Astrocyte (in vitro differentiated cells and primary cell): ENCODE measurements at regions not wholly inside any gene's neighbourhood (a gene's known extent, or its start where the extent isn't known, plus 50 kb on each side); places are given as distances from the start of the nearest gene placed in this dataset.

Source experiments
- DNase-seq: peaks from one replicate; pipeline ENCODE4 v3.0.0-alpha.2; 2010; ENCODE audit warnings: low read depth
- FAIRE-seq: peaks from 2 replicates; lab custom pipeline; 2011; peaks lifted over from hg19 to GRCh38; lab: Jason Lieb, UNC
- H2AFZ ChIP-seq: 2 replicates; pipeline ENCODE4 v1.6.0; 2012; ENCODE audit warnings: low read depth, low read length, inconsistent platforms
- H3K27ac ChIP-seq: 2 replicates; pipeline ENCODE4 v1.5.1; 2011; ENCODE audit warnings: low read depth, low read length, inconsistent platforms
- H3K27me3 ChIP-seq: 2 replicates; pipeline ENCODE4 v1.6.0; 2011; ENCODE audit warnings: low read length, inconsistent platforms; ENCODE audit not compliant: insufficient read depth
- H3K36me3 ChIP-seq: 2 replicates; pipeline ENCODE4 v1.5.1; 2011; ENCODE audit warnings: low read length, inconsistent platforms; ENCODE audit not compliant: insufficient read depth
- H3K4me1 ChIP-seq: 2 replicates; pipeline ENCODE4 v1.5.1; 2011; ENCODE audit warnings: low read length, inconsistent platforms; ENCODE audit not compliant: insufficient read depth
- H3K4me2 ChIP-seq: 2 replicates; pipeline ENCODE4 v1.6.0; 2012; ENCODE audit warnings: low read length, inconsistent platforms
- H3K4me3 ChIP-seq: 2 replicates; pipeline ENCODE4 v1.5.1; 2011; ENCODE audit warnings: low read depth, mild to moderate bottlenecking, low read length, inconsistent platforms; ENCODE audit not compliant: insufficient read depth
- H3K79me2 ChIP-seq: 2 replicates; pipeline ENCODE4 v1.6.0; 2012; ENCODE audit warnings: mild to moderate bottlenecking, low read length, inconsistent platforms; ENCODE audit not compliant: insufficient read depth
- H3K9ac ChIP-seq: 2 replicates; pipeline ENCODE4 v1.6.0; 2012; ENCODE audit warnings: mild to moderate bottlenecking, low read length, inconsistent platforms
- H3K9me3 ChIP-seq: 2 replicates; pipeline ENCODE4 v1.5.1; 2012; ENCODE audit warnings: low read depth, mild to moderate bottlenecking, low read length, inconsistent platforms; ENCODE audit not compliant: insufficient read depth
- H4K20me1 ChIP-seq: 2 replicates; pipeline ENCODE4 v1.6.0; 2012; ENCODE audit warnings: low read length, inconsistent platforms; ENCODE audit not compliant: insufficient read depth
- H3K27ac Mint-ChIP-seq: one replicate; pipeline ENCODE4 v1.8.0; 2021; ENCODE audit warnings: mild to moderate bottlenecking, mixed read lengths; ENCODE audit not compliant: unreplicated experiment
- H3K27me3 Mint-ChIP-seq: one replicate; pipeline ENCODE4 v1.8.0; 2021; ENCODE audit warnings: low read depth, mixed read lengths; ENCODE audit not compliant: unreplicated experiment
- H3K36me3 Mint-ChIP-seq: one replicate; pipeline ENCODE4 v1.8.0; 2021; ENCODE audit warnings: low read depth, mixed read lengths; ENCODE audit not compliant: unreplicated experiment
- H3K4me1 Mint-ChIP-seq: one replicate; pipeline ENCODE4 v1.8.0; 2021; ENCODE audit warnings: low read depth, mixed read lengths; ENCODE audit not compliant: unreplicated experiment
- H3K4me3 Mint-ChIP-seq: one replicate; pipeline ENCODE4 v1.8.0; 2021; ENCODE audit warnings: mild to moderate bottlenecking, moderate library complexity, mixed read lengths; ENCODE audit not compliant: unreplicated experiment
- H3K9me3 Mint-ChIP-seq: one replicate; pipeline ENCODE4 v1.8.0; 2021; ENCODE audit warnings: mild to moderate bottlenecking, mixed read lengths; ENCODE audit not compliant: unreplicated experiment
- CTCF ChIP-seq: IDR thresholded peaks from 2 replicates; pipeline ENCODE4 v1.5.1; 2011; ENCODE audit warnings: low read depth, mild to moderate bottlenecking, inconsistent platforms, low read length, moderate library complexity; ENCODE audit not compliant: insufficient read depth
- EZH2 ChIP-seq: IDR thresholded peaks from 2 replicates; pipeline ENCODE4 v1.6.1; 2012; ENCODE audit warnings: mild to moderate bottlenecking, low read length, inconsistent platforms; ENCODE audit not compliant: insufficient read depth

GRCh38 chr5:93916872-93917271, 175.5 kb upstream of the POU5F2 start:
- H3K27me3 ChIP-seq, result no peaks in the 10 kb centered on the region
- H3K4me3 ChIP-seq, result no peak overlapping the region
- H3K36me3 Mint-ChIP-seq, result no peaks in the 10 kb centered on the region
- H3K9ac ChIP-seq, result no peak overlapping the region
- H3K4me1 Mint-ChIP-seq, result peaks cover 4% of the 10 kb centered on the region
- no peaks in the 10 kb centered on the region for H3K4me1 ChIP-seq
- no peaks in the 10 kb centered on the region for H3K79me2 ChIP-seq
- no peak for TF ChIP-seq EZH2
- no peak for TF ChIP-seq CTCF
- H3K4me3 Mint-ChIP-seq, result no peak overlapping the region
- H3K27ac ChIP-seq, result no peak overlapping the region
- no peaks in the 10 kb centered on the region for H3K36me3 ChIP-seq
- no peak overlapping the region for H3K4me2 ChIP-seq
- H3K9me3 ChIP-seq, result no peaks in the 10 kb centered on the region
- no peaks in the 10 kb centered on the region for H3K9me3 Mint-ChIP-seq
- no peak overlapping the region for H2AFZ ChIP-seq
- FAIRE-seq, result no peak
- no peak for DNase-seq
- H3K27me3 Mint-ChIP-seq, result no peaks in the 10 kb centered on the region
- no peak overlapping the region for H3K27ac Mint-ChIP-seq
- no peaks in the 10 kb centered on the region for H4K20me1 ChIP-seq

GRCh38 chr5:93915142-93915553, 173.7 kb upstream of the POU5F2 start:
- no peaks in the 10 kb centered on the region for H3K9me3 ChIP-seq
- no peak overlapping the region for H3K9ac ChIP-seq
- no peak overlapping the region for H3K27ac ChIP-seq
- DNase-seq (peak; percentile 49), FAIRE-seq (peak; percentile 60)
- Mint-ChIP-seq H3K27ac (no peak overlapping the region), H3K4me1 (peaks cover 4% of the 10 kb centered on the region), H3K4me3 (no peak overlapping the region), H3K36me3 (no peaks in the 10 kb centered on the region), H3K27me3 (no peaks in the 10 kb centered on the region), H3K9me3 (no peaks in the 10 kb centered on the region)
- H3K79me2 ChIP-seq, result no peaks in the 10 kb centered on the region
- peak; percentile 40 for TF ChIP-seq CTCF
- TF ChIP-seq EZH2, result no peak
- no peak overlapping the region for H3K4me3 ChIP-seq
- no peak overlapping the region for H2AFZ ChIP-seq
- no peaks in the 10 kb centered on the region for H3K36me3 ChIP-seq
- H3K27me3 ChIP-seq, result no peaks in the 10 kb centered on the region
- H3K4me1 ChIP-seq, result no peaks in the 10 kb centered on the region
- H3K4me2 ChIP-seq, result no peak overlapping the region
- H4K20me1 ChIP-seq, result no peaks in the 10 kb centered on the region

GRCh38 chr5:93911609-93912008, 170.2 kb upstream of the POU5F2 start:
- Histone ChIP-seq H3K79me2 (no peaks in the 10 kb centered on the region), H3K27me3 (no peaks in the 10 kb centered on the region), H3K4me1 (no peaks in the 10 kb centered on the region), H4K20me1 (no peaks in the 10 kb centered on the region), H3K9ac (no peak overlapping the region), H3K4me2 (no peak overlapping the region), H3K9me3 (no peaks in the 10 kb centered on the region), H2AFZ (no peak overlapping the region), H3K4me3 (no peak overlapping the region), H3K36me3 (no peaks in the 10 kb centered on the region), H3K27ac (no peak overlapping the region)
- FAIRE-seq, result no peak
- Mint-ChIP-seq H3K4me1 (no peaks in the 10 kb centered on the region), H3K27ac (no peak overlapping the region), H3K4me3 (no peak overlapping the region), H3K36me3 (no peaks in the 10 kb centered on the region), H3K9me3 (no peaks in the 10 kb centered on the region), H3K27me3 (no peaks in the 10 kb centered on the region)
- no peak for DNase-seq
- TF ChIP-seq CTCF (no peak), EZH2 (no peak)
